ENCODE measurements at regions not wholly inside any gene's neighbourhood (a gene's known extent, or its start where the extent isn't known, plus 50 kb on each side); places are given as distances from the start of the nearest gene placed in this dataset.
A peak's percentile ranks its signal among the peaks of the same experiment; 100 is the strongest.

DNA sequence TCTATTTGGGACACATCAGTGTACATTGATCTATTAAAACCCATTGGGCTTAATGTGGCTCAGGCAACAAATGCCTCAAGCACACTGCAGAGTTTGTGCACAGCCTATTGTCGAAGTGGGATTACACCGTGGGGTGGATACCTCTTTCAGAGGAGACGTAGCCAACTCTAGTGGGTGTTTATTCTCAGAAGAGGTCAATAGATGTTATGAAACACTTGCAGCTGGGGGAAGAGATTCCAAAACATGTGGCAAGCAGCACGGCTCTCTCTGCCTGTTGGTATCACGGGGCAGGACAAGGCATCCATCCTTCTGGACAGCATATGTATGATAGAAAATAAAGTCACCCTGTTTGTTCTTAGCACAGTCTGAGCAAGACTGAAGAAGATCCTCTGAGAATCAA, 121.4 kb upstream of the COPS8 start:
- no peak overlapping the region for H3K4me3 ChIP-seq
- H3K27ac ChIP-seq = peak overlapping the region in 2 of 21 experiments; percentile 24 to 46

DNA sequence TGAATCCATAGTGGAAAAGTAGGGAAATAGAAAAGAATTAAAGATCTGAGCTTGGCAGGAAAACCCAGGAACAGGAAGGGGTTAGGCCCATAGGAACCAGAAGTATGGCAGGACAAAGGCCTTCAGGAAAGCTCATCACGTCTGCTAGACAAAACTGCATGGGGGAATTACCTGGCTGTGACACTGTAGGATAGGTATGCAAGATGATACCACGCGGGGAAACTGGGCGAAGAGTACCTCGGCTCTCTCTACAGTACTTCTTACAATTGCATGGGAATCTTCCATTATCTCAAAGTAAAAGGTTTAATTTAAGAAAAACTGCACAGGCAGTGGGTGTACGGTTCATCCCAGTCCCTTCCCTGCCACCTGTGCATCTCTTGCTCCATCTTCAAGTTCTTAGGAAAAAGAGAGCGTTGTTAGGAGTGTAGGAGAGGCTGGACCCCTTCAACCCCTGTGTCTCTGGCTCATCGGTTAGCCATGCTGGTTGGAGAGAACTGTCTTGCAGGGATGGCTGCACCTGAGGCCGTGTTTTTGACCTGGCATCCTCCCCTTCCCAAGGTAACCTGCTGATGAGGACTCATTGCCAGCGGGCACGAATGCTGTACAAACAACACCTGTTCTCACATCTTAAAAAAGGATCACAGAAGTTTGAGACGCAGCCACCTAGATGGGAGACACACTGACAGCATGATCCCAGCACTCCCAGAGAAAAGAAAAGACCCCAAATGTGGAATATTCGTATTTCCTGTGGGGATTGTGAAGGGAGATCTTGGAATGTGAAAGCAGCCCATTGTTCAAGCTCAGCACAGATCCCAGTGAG, 120.5 kb upstream of the COPS8 start:
- no peak overlapping the region for H3K4me3 ChIP-seq
- peak overlapping the region in 2 of 21 experiments; percentile 24 to 46 for H3K27ac ChIP-seq

DNA sequence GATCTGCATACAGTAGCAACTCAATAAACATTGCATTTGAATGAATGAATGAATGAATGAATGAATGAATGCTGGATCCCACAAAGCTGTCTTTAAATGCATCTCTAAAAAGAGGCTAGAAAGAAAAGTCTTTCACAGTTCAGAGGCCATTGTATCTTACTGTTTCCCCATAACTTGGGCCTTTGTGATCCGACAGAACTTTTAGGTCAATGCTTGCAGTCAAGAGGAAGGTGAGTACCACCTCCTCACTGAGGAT, 119.9 kb upstream of the COPS8 start:
- peak overlapping the region in 1 of 21 experiments; percentile 32 for H3K27ac ChIP-seq
- H3K4me3 ChIP-seq = no peak overlapping the region

DNA sequence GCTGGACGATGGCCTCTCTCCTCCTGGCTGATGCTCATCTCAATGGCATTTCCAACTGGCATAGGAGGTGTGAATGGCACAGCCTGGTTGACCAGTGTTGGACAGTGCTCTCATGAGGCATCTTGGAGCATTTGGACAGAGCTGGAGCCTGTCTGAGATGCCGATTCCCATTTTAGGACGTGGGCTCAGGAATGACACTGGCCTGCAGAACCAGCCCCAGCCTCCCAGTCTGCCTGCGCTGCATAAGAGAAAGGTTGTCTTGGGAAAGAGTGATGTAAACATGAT, 118.2 kb upstream of the COPS8 start:
- peak overlapping the region in 4 of 21 experiments; percentile 1 to 54 (median 40) for H3K27ac ChIP-seq
- H3K4me3 ChIP-seq = no peak overlapping the region

DNA sequence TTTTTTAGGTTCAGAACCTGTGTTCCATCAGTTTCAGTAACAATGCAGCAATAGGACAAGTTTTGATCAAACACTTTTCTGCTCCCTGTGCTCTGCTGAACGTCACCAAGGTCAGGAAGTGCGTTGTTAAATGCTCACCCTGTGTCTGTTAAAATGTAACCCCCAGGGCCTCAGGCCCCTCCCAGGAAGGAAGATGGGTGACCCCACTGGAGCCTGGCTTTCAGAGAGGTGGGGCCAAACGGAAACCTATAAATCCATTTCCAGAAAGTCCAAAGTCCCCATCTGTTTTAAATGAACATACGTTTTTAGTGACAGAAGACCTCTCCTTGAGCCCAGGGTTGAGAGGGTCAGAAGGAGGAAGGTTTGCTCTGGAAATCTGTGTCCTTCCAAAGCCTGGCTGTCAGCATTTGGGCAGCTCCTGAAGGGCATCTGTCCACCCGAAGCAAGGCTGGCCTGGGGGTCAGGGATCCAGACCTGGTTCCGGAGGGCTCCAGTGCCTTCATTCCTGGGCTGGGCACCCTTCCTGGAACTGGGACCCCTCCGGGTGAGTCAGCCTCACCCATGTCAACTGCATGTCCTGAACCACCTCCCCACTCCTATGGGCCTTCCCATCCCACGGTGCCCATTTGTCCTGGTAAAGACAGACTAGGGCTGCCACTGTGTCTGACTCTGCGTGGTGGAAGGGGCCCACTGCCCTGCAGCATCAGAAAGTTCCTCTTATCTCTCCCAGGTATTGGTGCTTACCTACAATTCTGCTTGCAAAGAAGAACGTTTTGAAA, 117.4 kb upstream of the COPS8 start:
- Histone ChIP-seq H3K27ac (peak overlapping the region in 3 of 21 experiments; percentile 22 to 54 (median 38)), H3K4me3 (no peak overlapping the region)

DNA sequence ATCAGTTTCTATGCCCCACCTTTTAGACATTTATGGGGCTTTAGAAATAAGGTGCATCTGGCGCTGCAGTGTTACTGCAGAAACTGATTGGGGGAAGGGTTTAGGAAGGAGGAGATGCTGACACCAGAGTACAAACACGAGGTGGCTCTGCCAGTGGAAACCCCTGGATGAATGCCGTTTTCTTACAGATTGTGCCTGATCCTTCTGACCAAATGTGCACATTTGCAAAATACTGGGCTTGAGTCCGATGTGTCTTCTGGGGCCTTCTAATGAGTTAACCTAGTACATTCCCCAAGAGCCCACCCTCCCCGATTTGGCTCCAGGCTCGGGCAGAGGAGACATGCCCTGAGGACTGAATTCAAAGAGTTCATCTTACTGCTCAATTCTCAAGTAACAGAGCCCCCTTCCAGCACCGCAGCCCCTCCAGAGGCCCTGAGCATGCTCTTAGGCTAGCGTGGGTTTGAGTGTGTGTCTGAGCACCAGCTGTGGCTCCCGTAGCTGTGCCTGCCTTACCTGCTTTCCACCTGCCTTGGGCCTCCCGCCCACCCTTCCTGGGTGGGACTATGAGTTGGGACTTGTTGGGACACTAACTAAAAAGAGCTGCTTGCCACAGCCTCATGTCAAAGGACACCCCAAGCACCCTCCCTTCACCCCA, 116.7 kb upstream of the COPS8 start:
- Histone ChIP-seq H3K27ac (peak overlapping the region in 1 of 21 experiments; percentile 60), H3K4me3 (no peak overlapping the region)

DNA sequence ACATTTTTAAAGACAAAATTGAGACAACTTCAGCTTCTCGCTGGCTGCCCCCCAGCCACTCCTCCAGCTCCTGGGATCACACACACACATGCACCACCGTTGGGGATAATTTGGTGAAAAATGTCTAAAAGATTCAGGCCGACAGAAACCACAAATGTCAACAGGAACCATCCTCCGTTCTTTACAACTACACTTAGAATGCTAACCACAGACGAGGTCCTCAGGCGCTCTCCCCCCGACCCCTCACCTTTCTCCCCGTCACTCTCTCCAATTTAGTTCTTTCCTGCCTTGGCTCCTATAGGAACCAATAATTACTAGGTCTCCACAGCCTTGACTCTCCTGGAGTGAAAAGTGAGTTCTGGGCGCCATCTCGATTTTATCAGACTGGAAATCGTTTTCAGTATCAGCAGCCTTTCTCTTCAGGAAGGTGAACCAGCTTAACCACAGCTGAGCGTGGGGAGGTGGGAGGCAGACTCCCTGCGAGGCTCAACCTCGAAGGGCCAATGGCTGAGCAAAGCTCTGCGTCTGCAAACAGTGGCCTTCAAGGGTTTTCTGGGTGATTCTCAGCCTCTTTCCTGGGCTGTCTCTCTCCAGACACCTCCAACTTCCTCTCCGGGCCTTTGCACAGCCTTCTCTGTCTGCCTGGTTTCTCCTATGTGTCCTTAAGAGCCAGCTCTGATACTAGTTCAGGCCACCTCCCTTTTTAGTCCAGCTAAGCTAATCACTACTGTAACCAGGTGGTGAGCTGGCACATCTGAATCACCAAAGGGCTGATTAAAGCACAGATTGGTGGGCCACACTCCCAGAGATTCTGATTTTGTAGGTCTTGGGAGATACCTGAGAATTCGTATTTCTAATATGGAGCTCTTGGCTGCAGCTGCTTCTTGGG, 115.7 kb upstream of the COPS8 start:
- Histone ChIP-seq H3K4me3 (no peak overlapping the region), H3K27ac (peak overlapping the region in 2 of 21 experiments; percentile 32 to 60)

DNA sequence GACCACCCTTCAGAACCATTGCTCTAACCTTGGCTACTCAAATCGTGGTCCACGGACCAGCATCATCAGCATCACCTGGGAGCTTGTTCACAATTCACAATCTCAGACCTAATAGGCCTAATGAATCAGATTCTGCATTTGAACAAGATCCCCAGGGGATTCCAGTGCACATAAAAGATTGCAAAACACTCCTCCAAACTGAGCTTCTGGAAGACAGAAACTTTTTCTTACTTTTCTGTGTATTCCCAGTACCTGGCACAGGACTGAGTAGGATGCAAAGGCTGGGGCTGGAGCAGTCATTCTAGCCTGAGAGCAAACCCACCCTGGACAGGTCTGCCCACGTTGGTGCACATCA, 115.1 kb upstream of the COPS8 start:
- Histone ChIP-seq H3K4me3 (no peak overlapping the region), H3K27ac (peak overlapping the region in 1 of 21 experiments; percentile 65)

DNA sequence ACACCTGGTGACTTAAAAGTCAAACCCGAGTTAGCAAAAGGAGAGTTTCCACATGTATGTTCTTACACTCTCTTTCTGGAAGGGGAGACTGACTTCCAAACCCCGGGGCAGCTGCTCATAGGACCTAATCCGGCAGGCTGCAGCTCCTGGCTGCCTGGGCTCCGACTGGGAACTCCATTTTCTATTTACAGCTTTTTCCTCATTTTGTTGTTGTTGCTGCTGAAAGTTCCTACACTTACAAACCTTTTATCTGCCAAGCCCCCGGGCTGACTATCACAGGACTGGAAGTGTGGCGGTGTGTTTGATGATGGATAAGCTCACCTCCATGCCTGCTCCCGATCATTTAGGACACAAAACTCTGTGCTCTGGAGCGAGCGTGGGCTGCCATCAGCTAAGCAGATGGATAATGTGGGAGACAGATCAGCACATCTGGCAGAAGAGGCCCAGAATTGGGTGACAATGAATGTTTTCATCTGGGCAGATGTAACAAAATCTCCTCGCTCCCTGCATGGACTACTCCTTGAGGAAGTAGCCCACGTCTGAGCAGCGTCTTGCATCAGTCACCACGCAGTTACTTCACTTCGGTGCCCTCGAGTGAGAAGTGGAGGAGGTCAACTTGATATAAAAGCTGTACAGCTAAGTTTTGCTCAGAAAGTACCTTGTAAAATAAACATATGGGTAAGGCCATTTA, 114.4 kb upstream of the COPS8 start:
- Histone ChIP-seq H3K4me3 (no peak overlapping the region), H3K27ac (peak overlapping the region in 6 of 21 experiments; percentile 26 to 78 (median 68))

DNA sequence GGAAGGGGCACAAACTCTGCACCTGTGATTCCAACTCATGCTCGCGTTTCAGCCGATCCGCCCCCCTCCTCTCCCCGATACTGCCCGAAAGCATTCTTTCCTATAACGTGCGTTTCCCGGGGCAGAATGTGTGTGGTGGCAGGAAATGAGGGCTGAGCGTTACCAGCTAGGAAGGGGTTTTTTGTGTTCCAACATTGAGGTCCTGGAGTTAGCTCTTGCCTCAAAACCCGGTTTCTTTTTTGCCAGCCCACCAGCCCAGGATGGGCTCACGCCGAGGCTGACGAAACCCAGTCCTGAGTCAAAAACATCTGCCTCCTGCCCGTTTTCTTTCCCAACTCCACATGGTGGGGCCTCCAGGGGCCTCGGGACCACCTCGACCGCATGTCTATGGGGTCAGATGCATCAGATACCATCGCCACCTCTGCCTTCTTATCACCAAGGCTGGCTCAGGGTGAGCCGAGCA, 113.7 kb upstream of the COPS8 start:
- peak overlapping the region in 9 of 21 experiments; percentile 20 to 78 (median 54) for H3K27ac ChIP-seq
- H3K4me3 ChIP-seq = no peak overlapping the region

DNA sequence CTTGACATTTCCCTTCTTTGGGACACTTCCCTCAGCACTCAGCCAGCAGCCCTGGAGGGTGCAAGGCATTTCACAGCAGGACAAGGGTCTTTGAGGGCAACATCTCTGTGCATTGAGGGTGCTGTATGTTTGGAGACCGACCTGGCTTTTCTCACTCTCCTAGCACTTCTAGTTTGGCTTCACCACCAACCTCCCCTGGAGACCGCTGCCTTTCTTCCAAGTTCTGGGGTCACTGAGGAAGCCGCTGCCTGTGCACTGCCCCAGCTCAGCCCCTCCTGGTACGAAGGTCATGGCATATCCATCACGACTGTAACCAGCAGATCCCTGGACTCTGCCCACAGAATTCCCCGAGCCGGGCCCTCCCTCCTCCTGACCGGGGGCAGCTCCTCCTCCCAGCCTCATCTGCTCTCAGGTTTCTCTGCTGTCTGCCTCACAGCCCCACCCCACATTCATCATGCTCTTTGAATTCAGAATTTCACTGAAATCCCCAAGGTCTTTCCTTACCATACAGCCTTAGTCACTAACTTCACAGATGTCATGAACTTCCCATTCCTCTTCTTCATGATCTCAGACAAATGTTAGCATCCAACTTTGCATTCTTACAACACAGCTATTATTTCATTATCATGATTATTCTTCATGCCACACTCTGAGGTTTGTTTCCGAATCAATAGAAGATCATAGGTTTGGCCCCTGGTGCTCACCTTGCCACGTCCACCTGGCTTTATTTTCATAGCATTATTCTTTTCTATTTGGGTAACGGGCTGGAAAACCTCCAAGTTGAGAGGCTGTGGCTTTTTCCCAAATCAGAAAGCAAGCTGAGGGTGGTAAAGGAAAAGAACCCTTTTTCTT, 113.0 kb upstream of the COPS8 start:
- Histone ChIP-seq H3K4me3 (no peak overlapping the region), H3K27ac (peak overlapping the region in 10 of 21 experiments; percentile 20 to 78 (median 52))

DNA sequence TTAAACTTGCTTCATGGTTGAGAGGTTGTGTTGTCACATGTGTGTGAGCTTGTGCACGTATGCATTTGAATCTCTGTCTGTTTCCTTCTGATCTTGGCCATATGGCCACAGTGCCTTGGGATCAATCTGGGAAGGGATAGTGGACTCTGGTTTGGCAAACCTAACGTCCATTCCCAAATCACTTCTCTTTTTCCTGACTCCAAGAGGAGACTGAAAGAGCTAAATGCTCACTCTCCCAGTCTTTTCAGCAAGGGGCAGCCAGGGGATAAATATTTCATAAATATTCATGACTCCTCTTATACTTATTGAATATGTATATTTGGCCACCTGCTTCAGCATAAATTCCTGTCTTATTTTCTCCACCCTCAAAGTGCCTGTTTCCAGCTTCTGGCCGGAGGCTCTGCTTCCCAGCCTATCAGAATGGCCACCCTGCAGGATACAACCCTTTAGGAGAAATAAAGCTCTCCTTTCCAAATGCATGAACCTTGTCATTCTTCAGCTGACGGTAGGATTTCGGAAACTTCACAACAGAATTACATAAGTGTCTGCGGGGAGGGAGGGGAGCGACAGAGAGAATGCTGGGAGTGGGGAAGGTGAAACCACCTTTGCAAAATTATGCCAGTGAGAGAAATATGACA, 112.2 kb upstream of the COPS8 start:
- Histone ChIP-seq H3K4me3 (no peak overlapping the region), H3K27ac (peak overlapping the region in 5 of 21 experiments; percentile 26 to 74 (median 51))

DNA sequence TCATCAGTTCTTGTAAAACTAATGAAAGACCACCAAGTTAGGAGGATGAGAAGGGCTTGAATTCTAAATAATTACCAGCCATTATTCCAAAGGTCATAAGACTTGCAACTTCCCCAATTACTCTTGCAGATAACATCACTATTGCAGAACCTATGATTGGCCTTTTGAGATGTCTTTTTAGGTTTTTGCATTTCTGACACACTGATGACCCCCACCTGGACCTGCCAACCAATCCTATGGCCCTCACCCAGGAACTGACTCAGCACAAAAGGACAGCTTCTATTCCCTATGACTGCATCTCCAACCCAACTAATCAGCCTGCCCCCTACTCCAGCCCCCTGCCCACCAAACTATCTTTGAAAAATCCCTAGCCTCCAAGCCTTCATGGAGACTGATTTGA, 111.5 kb upstream of the COPS8 start:
- peak overlapping the region in 1 of 21 experiments; percentile 34 for H3K27ac ChIP-seq

DNA sequence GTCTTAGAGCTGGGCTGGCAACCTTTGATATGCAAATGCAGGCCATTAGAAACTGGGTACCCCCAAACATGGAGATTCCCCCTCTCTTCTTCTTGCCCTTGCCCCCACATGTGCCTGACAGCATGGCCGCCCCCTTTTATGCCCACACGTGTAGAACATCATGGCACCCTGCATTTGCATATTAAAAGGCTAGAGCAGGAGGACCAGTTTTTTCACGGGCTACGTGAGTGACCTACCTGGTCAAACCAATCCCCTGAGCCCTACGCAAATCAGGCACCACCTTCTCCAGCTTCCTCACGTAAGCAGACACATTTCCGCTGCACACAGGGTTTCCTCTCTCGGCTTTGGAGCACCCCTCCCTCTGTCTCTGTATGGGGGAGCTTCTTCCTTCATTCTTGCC, 110.9 kb upstream of the COPS8 start:
- no peak overlapping the region for H3K27ac ChIP-seq
- H3K4me3 ChIP-seq = no peak overlapping the region

More for the DNA sequence above, 111.5 kb upstream of the COPS8 start:
- H3K4me3 ChIP-seq = no peak overlapping the region

DNA sequence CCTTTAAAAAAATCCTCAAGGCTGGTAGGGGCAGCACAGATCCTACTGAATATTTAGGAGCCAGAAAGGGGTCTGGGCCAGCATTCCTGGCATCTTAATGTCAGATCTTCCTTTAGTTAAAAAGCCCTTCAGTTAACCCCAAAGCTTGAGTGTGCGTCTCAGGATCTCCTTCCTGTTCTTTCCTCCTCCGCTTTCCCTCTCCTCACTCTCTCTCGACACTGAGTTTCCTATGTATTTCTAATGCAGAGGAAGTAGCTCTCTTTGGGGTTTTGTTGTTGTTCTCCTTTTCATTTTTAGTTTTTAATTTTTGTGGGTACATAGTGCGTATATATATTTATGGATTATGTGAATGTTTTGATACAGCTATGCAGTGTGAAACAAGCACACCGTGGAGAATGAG, 109.9 kb upstream of the COPS8 start:
- Histone ChIP-seq H3K4me3 (no peak overlapping the region), H3K27ac (peak overlapping the region in 1 of 21 experiments; percentile 26)

DNA sequence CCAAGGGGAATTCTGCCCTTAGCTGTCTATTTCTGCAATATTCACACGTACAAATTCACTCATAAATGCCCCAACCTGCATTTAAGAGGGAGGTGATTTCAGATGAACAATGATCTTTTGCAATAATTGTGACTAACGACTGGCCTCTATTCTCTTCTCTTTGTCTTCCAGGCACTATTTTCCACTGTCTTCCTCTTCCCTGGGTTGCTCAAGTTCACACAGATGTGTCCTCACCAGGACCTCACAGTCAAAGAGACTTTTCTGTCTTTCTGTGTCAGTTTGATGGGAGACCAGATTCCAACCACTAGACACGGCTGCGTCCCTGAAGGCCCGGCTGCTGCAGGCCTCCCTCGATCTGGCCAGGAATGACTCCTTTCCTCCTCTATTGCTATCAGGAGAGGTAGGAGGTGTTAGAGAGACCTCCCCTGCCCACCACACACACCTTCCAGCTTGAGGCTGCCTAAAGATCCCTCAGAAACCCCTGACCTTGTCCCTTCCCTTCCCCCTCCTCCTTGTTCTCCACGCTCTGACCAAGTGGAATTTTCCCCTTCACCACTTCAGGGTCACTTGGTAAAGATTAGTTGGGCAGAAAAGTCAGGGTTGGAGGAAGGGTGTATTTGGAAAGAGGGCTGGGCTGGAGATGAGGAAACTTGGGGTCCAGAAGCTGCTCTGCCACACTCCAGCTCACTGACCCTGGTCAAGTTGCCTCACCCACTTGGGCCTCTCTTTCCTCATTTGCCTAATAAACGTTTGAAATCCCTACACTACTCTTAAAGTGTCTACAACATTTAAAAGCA, 109.2 kb upstream of the COPS8 start:
- peak overlapping the region in 2 of 21 experiments; percentile 6 to 22 for H3K27ac ChIP-seq

More for the DNA sequence above, 109.2 kb upstream of the COPS8 start:
- no peak overlapping the region for H3K4me3 ChIP-seq

Measured in skin epidermis (tissue), 12 donors.